ENCODE measurements at regions not wholly inside any gene's neighbourhood (a gene's known extent, or its start where the extent isn't known, plus 50 kb on each side); places are given as distances from the start of the nearest gene placed in this dataset.

- no peak for TF ChIP-seq EZH2 (IDR thresholded peaks at IDR 0.05; ENCODE audit: borderline replicate concordance, low read depth, low read length, poor library complexity, severe bottlenecking)
- TF ChIP-seq CTCF (conservative IDR thresholded peaks at IDR 0.05; ENCODE audit: low read depth, low read length): no peak
- intact Hi-C loops (cut with micrococcal nuclease; ENCODE audit: unreplicated experiment): no loop called here
- BruUV-seq (replicated peaks): no TSS peak
- no peak for DNase-seq (ENCODE audit: low spot score)
- Histone ChIP-seq H3K36me3 (ENCODE audit: insufficient read depth, low read length, poor library complexity, severe bottlenecking) (no peaks in the 10 kb centered on the region), H3K4me3 (ENCODE audit: low read depth, low read length, poor library complexity, severe bottlenecking) (no peak overlapping the region), H3K9me3 (ENCODE audit: low read depth, low read length, poor library complexity, severe bottlenecking) (no peaks in the 10 kb centered on the region), H3K4me1 (ENCODE audit: insufficient read depth, low read length, poor library complexity, severe bottlenecking) (no peaks in the 10 kb centered on the region), H3K27ac (ENCODE audit: low read depth, low read length, poor library complexity, severe bottlenecking) (no peak overlapping the region), H3K27me3 (replicated peaks; ENCODE audit: insufficient read depth, low read depth, low read length, poor library complexity) (peaks cover 16% of the 10 kb centered on the region)
- CTCF ChIA-PET: no interaction called here
- POLR2A ChIA-PET (ENCODE audit: low non-redundant PET): no interaction called here
Observed at GRCh38 chr15:39188314-39188713, 392.6 kb upstream of the THBS1 start.

- H3K27ac ChIP-seq (ENCODE audit: low read depth, low read length, poor library complexity, severe bottlenecking): no peak overlapping the region
- DNase-seq (ENCODE audit: low spot score): no peak
- intact Hi-C loops (cut with micrococcal nuclease; ENCODE audit: unreplicated experiment): no loop called here
- TF ChIP-seq CTCF (conservative IDR thresholded peaks at IDR 0.05; ENCODE audit: low read depth, low read length) (no peak), EZH2 (IDR thresholded peaks at IDR 0.05; ENCODE audit: borderline replicate concordance, low read depth, low read length, poor library complexity, severe bottlenecking) (no peak)
- H3K4me3 ChIP-seq (ENCODE audit: low read depth, low read length, poor library complexity, severe bottlenecking): no peak overlapping the region
- POLR2A ChIA-PET (ENCODE audit: low non-redundant PET): no interaction called here
- no TSS peak for BruUV-seq (replicated peaks)
- no peaks in the 10 kb centered on the region for H3K4me1 ChIP-seq (ENCODE audit: insufficient read depth, low read length, poor library complexity, severe bottlenecking)
- CTCF ChIA-PET: no interaction called here
- H3K27me3 ChIP-seq (replicated peaks; ENCODE audit: insufficient read depth, low read depth, low read length, poor library complexity): peaks cover 20% of the 10 kb centered on the region
- no peaks in the 10 kb centered on the region for H3K9me3 ChIP-seq (ENCODE audit: low read depth, low read length, poor library complexity, severe bottlenecking)
- H3K36me3 ChIP-seq (ENCODE audit: insufficient read depth, low read length, poor library complexity, severe bottlenecking): no peaks in the 10 kb centered on the region
Observed at GRCh38 chr15:39188930-39189329, 391.9 kb upstream of the THBS1 start.

GRCh38 chr15:39191871-39192291 is 389.0 kb upstream of the THBS1 start:
- intact Hi-C loops (cut with micrococcal nuclease; ENCODE audit: unreplicated experiment): no loop called here
- Histone ChIP-seq H3K4me1 (ENCODE audit: insufficient read depth, low read length, poor library complexity, severe bottlenecking) (no peaks in the 10 kb centered on the region), H3K36me3 (ENCODE audit: insufficient read depth, low read length, poor library complexity, severe bottlenecking) (no peaks in the 10 kb centered on the region), H3K27me3 (replicated peaks; ENCODE audit: insufficient read depth, low read depth, low read length, poor library complexity) (peaks cover 10% of the 10 kb centered on the region), H3K4me3 (ENCODE audit: low read depth, low read length, poor library complexity, severe bottlenecking) (no peak overlapping the region), H3K27ac (ENCODE audit: low read depth, low read length, poor library complexity, severe bottlenecking) (no peak overlapping the region), H3K9me3 (ENCODE audit: low read depth, low read length, poor library complexity, severe bottlenecking) (no peaks in the 10 kb centered on the region)
- CTCF ChIA-PET: no interaction called here
- TF ChIP-seq EZH2 (IDR thresholded peaks at IDR 0.05; ENCODE audit: borderline replicate concordance, low read depth, low read length, poor library complexity, severe bottlenecking): no peak
- TF ChIP-seq CTCF (conservative IDR thresholded peaks at IDR 0.05; ENCODE audit: low read depth, low read length): no peak
- BruUV-seq (replicated peaks): no TSS peak
- POLR2A ChIA-PET (ENCODE audit: low non-redundant PET): no interaction called here
- no peak for DNase-seq (ENCODE audit: low spot score)
